ENCODE measurements at regions not wholly inside any gene's neighbourhood (a gene's known extent, or its start where the extent isn't known, plus 50 kb on each side); places are given as distances from the start of the nearest gene placed in this dataset.
"Not testable (repeated sequence)": the region's sequence is repeated elsewhere in the genome, so short reads cannot be mapped to it uniquely, and the experiment has no call there.

DNA sequence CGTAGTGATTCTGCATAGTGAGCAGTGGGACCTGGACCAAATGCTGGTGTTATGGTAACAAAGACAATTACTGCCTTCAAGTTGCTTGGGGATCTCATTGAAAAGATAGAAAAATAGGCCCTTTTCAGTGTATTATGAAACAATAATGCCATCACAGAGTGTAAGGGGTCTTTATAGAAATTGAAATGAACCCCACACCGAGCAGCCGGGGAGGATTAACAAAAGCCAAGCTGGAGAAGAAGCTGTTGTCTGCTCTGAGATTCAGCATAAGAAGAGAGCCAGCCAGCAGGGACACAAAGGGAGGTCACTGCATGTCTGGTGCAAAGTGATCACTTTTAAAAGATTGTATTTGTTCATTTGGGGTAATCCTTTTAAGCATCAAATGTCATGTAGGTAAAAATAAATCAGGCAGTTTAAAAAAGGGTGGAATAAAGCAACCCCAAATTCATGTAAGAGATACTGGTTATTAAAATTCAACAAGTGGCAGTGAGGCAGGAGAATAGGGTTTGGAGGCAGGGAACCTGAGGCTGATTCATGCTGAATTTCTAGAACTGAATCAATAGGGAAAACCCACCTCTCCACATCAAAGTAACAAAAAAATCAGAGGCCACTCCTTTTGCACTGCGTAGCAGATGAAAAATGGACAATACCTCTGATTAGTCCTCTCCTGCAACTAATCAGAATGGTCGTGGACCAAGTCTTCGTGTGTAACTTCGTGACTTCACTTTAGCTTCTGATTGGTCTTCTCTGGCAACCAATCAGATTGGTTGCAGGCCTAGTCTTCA lies 1548.3 kb upstream of the SLC10A2 start:
- TF ChIP-seq, protein P1, sequence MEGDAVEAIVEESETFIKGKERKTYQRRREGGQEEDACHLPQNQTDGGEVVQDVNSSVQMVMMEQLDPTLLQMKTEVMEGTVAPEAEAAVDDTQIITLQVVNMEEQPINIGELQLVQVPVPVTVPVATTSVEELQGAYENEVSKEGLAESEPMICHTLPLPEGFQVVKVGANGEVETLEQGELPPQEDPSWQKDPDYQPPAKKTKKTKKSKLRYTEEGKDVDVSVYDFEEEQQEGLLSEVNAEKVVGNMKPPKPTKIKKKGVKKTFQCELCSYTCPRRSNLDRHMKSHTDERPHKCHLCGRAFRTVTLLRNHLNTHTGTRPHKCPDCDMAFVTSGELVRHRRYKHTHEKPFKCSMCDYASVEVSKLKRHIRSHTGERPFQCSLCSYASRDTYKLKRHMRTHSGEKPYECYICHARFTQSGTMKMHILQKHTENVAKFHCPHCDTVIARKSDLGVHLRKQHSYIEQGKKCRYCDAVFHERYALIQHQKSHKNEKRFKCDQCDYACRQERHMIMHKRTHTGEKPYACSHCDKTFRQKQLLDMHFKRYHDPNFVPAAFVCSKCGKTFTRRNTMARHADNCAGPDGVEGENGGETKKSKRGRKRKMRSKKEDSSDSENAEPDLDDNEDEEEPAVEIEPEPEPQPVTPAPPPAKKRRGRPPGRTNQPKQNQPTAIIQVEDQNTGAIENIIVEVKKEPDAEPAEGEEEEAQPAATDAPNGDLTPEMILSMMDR (IDR thresholded peaks at IDR 0.05), result no peak
- no peak overlapping the region for H3K27ac ChIP-seq
- no peak overlapping the region for H3K4me3 ChIP-seq
- no peaks in the 10 kb centered on the region for H3K36me3 ChIP-seq
- H3K27me3 ChIP-seq, result no peaks in the 10 kb centered on the region
- H3K4me1 ChIP-seq, result no peaks in the 10 kb centered on the region
- intact Hi-C loops (cut with DNase I), result no loop called here
- H3K9me3 ChIP-seq, result no peaks in the 10 kb centered on the region
- no peak for DNase-seq (ENCODE audit: low spot score in 2 of 2)

GRCh38 chr13:104608331-104608730 lies 1542.1 kb upstream of the SLC10A2 start:
- intact Hi-C loops (cut with DNase I), result no loop called here
- Histone ChIP-seq H3K27ac (no peak overlapping the region), H3K4me3 (no peak overlapping the region), H3K27me3 (no peaks in the 10 kb centered on the region), H3K4me1 (no peaks in the 10 kb centered on the region), H3K36me3 (no peaks in the 10 kb centered on the region), H3K9me3 (no peaks in the 10 kb centered on the region)
- DNase-seq (ENCODE audit: low spot score in 2 of 2), result no peak
- TF ChIP-seq, protein P1 (IDR thresholded peaks at IDR 0.05), result no peak

DNA sequence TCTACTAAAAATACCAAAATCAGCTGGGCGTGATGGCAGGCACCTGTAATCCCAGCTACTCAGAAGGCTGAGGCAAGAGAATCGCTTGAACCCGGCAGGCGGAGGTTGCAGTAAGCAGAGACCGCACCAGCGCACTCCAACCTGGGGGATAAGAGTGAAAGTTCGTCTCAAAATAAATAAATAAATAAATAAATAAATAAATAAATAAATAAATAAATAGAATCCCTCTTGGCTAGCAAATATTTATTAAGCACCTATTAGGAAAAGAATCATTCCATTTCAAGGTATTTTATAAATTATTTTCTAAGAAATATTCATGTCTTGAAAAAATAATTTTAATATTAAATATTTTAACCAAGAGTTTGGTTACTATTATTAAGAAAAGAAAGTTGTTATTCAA lies 1539.2 kb upstream of the SLC10A2 start:
- H3K4me1 ChIP-seq; H3K36me3 ChIP-seq; H3K9me3 ChIP-seq; H3K4me3 ChIP-seq; intact Hi-C loops (cut with DNase I); H3K27ac ChIP-seq; DNase-seq (ENCODE audit: low spot score in 2 of 2); H3K27me3 ChIP-seq: not testable (repeated sequence)

DNA sequence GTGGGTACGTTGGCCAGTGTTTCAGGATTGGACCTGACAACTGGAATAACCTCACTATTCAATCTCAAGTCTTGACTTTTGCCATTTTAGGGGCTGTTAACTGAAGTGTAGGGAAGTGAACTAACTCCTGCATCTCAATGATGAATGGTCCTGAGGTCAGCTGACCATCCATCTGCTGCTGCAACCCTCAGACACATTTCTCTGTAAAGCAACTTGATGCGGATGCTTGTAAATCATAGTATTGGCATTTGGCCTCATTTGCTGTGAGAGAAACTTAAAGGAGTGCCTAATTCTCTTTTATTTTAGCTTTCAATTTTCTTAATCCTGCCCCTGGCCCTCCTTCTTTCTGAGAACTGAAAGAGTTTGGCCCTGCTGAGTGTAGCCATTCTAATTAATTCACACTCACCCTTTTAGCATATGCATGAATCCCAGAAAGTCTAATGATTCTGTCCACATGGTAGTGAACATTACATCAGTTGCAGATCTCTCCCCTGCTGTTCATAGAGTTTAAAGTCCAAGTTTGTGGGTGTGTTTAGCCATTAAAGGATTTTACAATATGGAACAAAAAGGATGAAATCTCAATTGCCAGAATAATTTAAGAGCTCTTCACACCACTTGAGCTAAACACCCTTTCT lies 1531.4 kb upstream of the SLC10A2 start:
- Histone ChIP-seq H3K4me3 (no peak overlapping the region), H3K9me3 (no peaks in the 10 kb centered on the region), H3K27me3 (no peaks in the 10 kb centered on the region), H3K4me1 (no peaks in the 10 kb centered on the region), H3K27ac (no peak overlapping the region), H3K36me3 (no peaks in the 10 kb centered on the region)
- intact Hi-C loops (cut with DNase I), result no loop called here
- TF ChIP-seq, protein P1 (IDR thresholded peaks at IDR 0.05), result no peak
- DNase-seq (ENCODE audit: low spot score in 2 of 2), result no peak

- H3K36me3 ChIP-seq, result no peaks in the 10 kb centered on the region
- no peaks in the 10 kb centered on the region for H3K4me1 ChIP-seq
- intact Hi-C loops (cut with DNase I), result no loop called here
- no peak overlapping the region for H3K4me3 ChIP-seq
- H3K9me3 ChIP-seq, result no peaks in the 10 kb centered on the region
- H3K27me3 ChIP-seq, result no peaks in the 10 kb centered on the region
- TF ChIP-seq, protein P1 (IDR thresholded peaks at IDR 0.05), result no peak
- H3K27ac ChIP-seq, result no peak overlapping the region
- DNase-seq (ENCODE audit: low spot score in 2 of 2), result no peak
These were observed 1529.3 kb upstream of the SLC10A2 start for GRCh38 chr13:104595511-104595910.

GRCh38 chr13:104594806-104595205 lies 1528.6 kb upstream of the SLC10A2 start:
- Histone ChIP-seq H3K36me3 (no peaks in the 10 kb centered on the region), H3K27ac (no peak overlapping the region), H3K4me1 (no peaks in the 10 kb centered on the region), H3K27me3 (no peaks in the 10 kb centered on the region), H3K4me3 (no peak overlapping the region), H3K9me3 (no peaks in the 10 kb centered on the region)
- intact Hi-C loops (cut with DNase I), result no loop called here
- TF ChIP-seq, protein P1 (IDR thresholded peaks at IDR 0.05), result no peak
- no peak for DNase-seq (ENCODE audit: low spot score in 2 of 2)

Data from ascending aorta (tissue), 2 donors.